MM.1S (cell line): ENCODE measurements at regions not wholly inside any gene's neighbourhood (a gene's known extent, or its start where the extent isn't known, plus 50 kb on each side); places are given as distances from the start of the nearest gene placed in this dataset.

ENCODE experiments used
- DNase-seq: peaks from one replicate; pipeline ENCODE4 v3.0.0-alpha.2; 2015
- H2AFZ ChIP-seq: fragments of 300-600 bp; sonication (generic); 2 replicates; pipeline ENCODE4 v1.6.0; 2016; ENCODE audit warnings: antibody characterized with exemption, low read length
- H3F3A ChIP-seq: fragments of 300-600 bp; sonication (generic); 2 replicates; pipeline ENCODE4 v1.6.1; 2016; ENCODE audit warnings: mild to moderate bottlenecking, antibody characterized with exemption, low read length, moderate library complexity, mixed read lengths; ENCODE audit not compliant: insufficient read depth
- H3K27ac ChIP-seq: fragments of 300-600 bp; sonication (generic); 2 replicates; pipeline ENCODE4 v1.5.1; 2016; ENCODE audit warnings: mild to moderate bottlenecking, low read length
- H3K27me3 ChIP-seq: fragments of 300-600 bp; sonication (generic); replicated peaks from 2 replicates; pipeline ENCODE4 v1.6.0; 2016; ENCODE audit warnings: low read length; ENCODE audit not compliant: insufficient read depth
- H3K36me3 ChIP-seq: fragments of 300-600 bp; sonication (generic); replicated peaks from 2 replicates; pipeline ENCODE4 v1.6.1; 2016; ENCODE audit warnings: mild to moderate bottlenecking, low read length, mixed read lengths; ENCODE audit not compliant: insufficient read depth
- H3K4me1 ChIP-seq: fragments of 300-600 bp; sonication (generic); 2 replicates; pipeline ENCODE4 v1.6.1; 2016; ENCODE audit warnings: low read length, mixed read lengths
- H3K4me2 ChIP-seq: fragments of 300-600 bp; sonication (generic); 2 replicates; pipeline ENCODE4 v1.6.0; 2016; ENCODE audit warnings: low read depth, low read length
- H3K4me3 ChIP-seq: fragments of 300-600 bp; sonication (generic); 2 replicates; pipeline ENCODE4 v1.5.1; 2016; ENCODE audit warnings: low read length, mixed read lengths
- H3K79me2 ChIP-seq: fragments of 300-600 bp; sonication (generic); 2 replicates; pipeline ENCODE4 v1.6.1; 2016; ENCODE audit warnings: mixed run types, low read length, mixed read lengths
- H3K9ac ChIP-seq: fragments of 300-600 bp; sonication (generic); 2 replicates; pipeline ENCODE4 v1.6.1; 2016; ENCODE audit warnings: low read length, mixed read lengths
- H3K9me2 ChIP-seq: fragments of 300-600 bp; sonication (generic); replicated peaks from 2 replicates; pipeline ENCODE4 v1.6.1; 2016; ENCODE audit warnings: mild to moderate bottlenecking, low read length, mixed read lengths; ENCODE audit not compliant: insufficient read depth
- H3K9me3 ChIP-seq: fragments of 300-600 bp; sonication (generic); replicated peaks from 2 replicates; pipeline ENCODE4 v1.6.1; 2016; ENCODE audit warnings: mild to moderate bottlenecking, low read length, mixed read lengths; ENCODE audit not compliant: insufficient read depth
- H4K20me1 ChIP-seq: fragments of 300-600 bp; sonication (generic); 2 replicates; pipeline ENCODE4 v1.6.1; 2016; ENCODE audit warnings: mild to moderate bottlenecking, low read length, moderate library complexity, mixed read lengths; ENCODE audit not compliant: insufficient read depth
- CTCF ChIP-seq: fragments of 300-600 bp; sonication (generic); IDR thresholded peaks from 2 replicates; pipeline ENCODE4 v1.5.1; 2016; ENCODE audit warnings: antibody characterized with exemption, low read length, mixed read lengths
- EZH2 ChIP-seq: fragments of 300-600 bp; sonication (generic); optimal IDR thresholded peaks from 2 replicates; pipeline ENCODE3; 2017; ENCODE audit warnings: low read depth, mild to moderate bottlenecking, antibody characterized with exemption, low read length, mixed read lengths
- EZH2phosphoT487 ChIP-seq: fragments of 300-600 bp; sonication (generic); IDR thresholded peaks from 2 replicates; pipeline ENCODE4 v1.6.1; 2018; ENCODE audit warnings: antibody characterized with exemption, low read length

GRCh38 chr1:70811815-70812214 lies 235.8 kb downstream of the PTGER3 start:
- TF ChIP-seq EZH2 (no peak), EZH2phosphoT487 (no peak), CTCF (no peak)
- H3K4me3 ChIP-seq = no peak overlapping the region
- no peaks in the 10 kb centered on the region for H4K20me1 ChIP-seq
- H3K27me3 ChIP-seq = no peaks in the 10 kb centered on the region
- no peak overlapping the region for H2AFZ ChIP-seq
- H3K4me2 ChIP-seq = no peak overlapping the region
- no peaks in the 10 kb centered on the region for H3K36me3 ChIP-seq
- no peaks in the 10 kb centered on the region for H3K4me1 ChIP-seq
- H3K27ac ChIP-seq = no peak overlapping the region
- H3K79me2 ChIP-seq = no peaks in the 10 kb centered on the region
- H3F3A ChIP-seq = no peaks in the 10 kb centered on the region
- no peaks in the 10 kb centered on the region for H3K9me3 ChIP-seq
- H3K9ac ChIP-seq = no peak overlapping the region
- no peak for DNase-seq
- H3K9me2 ChIP-seq = no peaks in the 10 kb centered on the region

GRCh38 chr1:70812442-70813109 lies 235.0 kb downstream of the PTGER3 start:
- no peak for DNase-seq
- no peak overlapping the region for H3K4me3 ChIP-seq
- no peak overlapping the region for H2AFZ ChIP-seq
- H3K27ac ChIP-seq = no peak overlapping the region
- H3K4me2 ChIP-seq = no peak overlapping the region
- H3K9ac ChIP-seq = no peak overlapping the region
- H4K20me1 ChIP-seq = no peaks in the 10 kb centered on the region
- no peaks in the 10 kb centered on the region for H3K79me2 ChIP-seq
- H3K27me3 ChIP-seq = no peaks in the 10 kb centered on the region
- no peak for TF ChIP-seq CTCF
- TF ChIP-seq EZH2phosphoT487 = no peak
- TF ChIP-seq EZH2 = no peak
- H3K4me1 ChIP-seq = no peaks in the 10 kb centered on the region
- H3K9me3 ChIP-seq = no peaks in the 10 kb centered on the region
- no peaks in the 10 kb centered on the region for H3K9me2 ChIP-seq
- H3F3A ChIP-seq = no peaks in the 10 kb centered on the region
- H3K36me3 ChIP-seq = no peaks in the 10 kb centered on the region

- no peaks in the 10 kb centered on the region for H3K36me3 ChIP-seq
- no peaks in the 10 kb centered on the region for H3F3A ChIP-seq
- TF ChIP-seq EZH2phosphoT487 = no peak
- TF ChIP-seq EZH2 = no peak
- no peak for TF ChIP-seq CTCF
- no peak overlapping the region for H3K4me2 ChIP-seq
- H3K4me1 ChIP-seq = no peaks in the 10 kb centered on the region
- no peak overlapping the region for H3K4me3 ChIP-seq
- no peak for DNase-seq
- no peak overlapping the region for H3K27ac ChIP-seq
- no peak overlapping the region for H2AFZ ChIP-seq
- no peak overlapping the region for H3K9ac ChIP-seq
- no peaks in the 10 kb centered on the region for H3K9me3 ChIP-seq
- H3K27me3 ChIP-seq = no peaks in the 10 kb centered on the region
- H3K79me2 ChIP-seq = no peaks in the 10 kb centered on the region
- H3K9me2 ChIP-seq = no peaks in the 10 kb centered on the region
- no peaks in the 10 kb centered on the region for H4K20me1 ChIP-seq
These were observed 229.2 kb downstream of the PTGER3 start for GRCh38 chr1:70818401-70818800.
